GM19023 (cell line): ENCODE measurements at regions not wholly inside any gene's neighbourhood (a gene's known extent, or its start where the extent isn't known, plus 50 kb on each side); places are given as distances from the start of the nearest gene placed in this dataset.

ENCODE experiments used
- ATAC-seq: cut with Tn5 transposase; IDR thresholded peaks from one replicate; pipeline ENCODE4 v1.9.1; 2021; ENCODE audit warnings: mild to moderate bottlenecking, moderate library complexity; ENCODE audit not compliant: unreplicated experiment

DNA sequence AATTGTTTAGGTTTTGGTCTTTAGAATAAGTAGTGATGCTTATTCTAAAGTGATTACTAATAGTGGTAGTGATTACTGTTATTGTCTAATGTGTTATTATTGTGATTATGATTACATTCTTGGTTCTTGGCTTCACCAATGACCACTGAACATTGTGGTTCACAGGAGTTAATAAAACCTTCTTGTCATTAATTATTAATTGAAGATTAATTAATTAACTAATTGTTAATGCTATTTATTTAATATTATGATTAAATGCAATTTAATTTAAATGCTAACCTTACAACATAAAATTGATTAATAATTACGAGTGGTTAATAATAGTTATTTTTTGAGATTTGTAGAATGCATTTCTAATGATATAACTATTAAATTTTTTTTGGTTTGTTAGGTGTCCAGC lies 747.7 kb upstream of the POM121L12 start:
- ATAC-seq: no peak

DNA sequence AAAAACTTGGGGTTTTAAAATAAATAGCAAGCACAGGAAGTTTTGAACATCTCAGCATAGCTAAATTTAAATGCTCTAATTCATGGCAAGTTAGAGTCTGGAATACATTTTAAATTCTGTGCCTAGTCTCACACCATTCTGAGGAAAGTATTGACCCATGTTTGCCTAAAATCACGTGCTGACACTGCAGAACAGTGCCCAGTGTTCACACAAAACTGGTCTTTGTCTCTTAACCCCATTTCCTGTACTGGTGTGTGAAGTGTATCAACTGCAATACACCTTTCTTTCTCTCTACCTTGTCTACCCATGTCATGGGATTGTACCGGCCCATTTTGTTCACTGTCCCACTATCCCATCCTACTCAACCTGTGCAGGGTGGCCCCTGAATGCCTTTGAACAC lies 749.7 kb upstream of the POM121L12 start:
- no peak for ATAC-seq

DNA sequence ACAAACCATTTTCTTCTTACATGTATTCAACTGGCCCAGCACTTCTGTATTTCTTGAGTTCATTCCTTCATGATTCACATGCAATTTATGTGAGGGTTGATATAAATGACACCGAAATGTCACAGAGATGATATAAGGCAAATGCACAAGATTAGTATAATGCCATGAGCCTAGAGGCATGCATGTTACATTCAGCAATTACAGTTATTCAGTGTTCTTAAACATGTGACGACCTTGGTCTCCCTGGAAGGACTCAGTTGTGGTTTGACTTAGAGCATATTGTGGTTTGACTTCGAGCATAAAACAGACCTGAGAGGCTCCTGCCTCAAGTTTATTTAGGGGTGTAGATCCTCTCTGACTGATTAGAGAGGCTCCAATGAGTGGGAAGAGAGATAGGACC lies 752.1 kb upstream of the POM121L12 start:
- no peak for ATAC-seq

DNA sequence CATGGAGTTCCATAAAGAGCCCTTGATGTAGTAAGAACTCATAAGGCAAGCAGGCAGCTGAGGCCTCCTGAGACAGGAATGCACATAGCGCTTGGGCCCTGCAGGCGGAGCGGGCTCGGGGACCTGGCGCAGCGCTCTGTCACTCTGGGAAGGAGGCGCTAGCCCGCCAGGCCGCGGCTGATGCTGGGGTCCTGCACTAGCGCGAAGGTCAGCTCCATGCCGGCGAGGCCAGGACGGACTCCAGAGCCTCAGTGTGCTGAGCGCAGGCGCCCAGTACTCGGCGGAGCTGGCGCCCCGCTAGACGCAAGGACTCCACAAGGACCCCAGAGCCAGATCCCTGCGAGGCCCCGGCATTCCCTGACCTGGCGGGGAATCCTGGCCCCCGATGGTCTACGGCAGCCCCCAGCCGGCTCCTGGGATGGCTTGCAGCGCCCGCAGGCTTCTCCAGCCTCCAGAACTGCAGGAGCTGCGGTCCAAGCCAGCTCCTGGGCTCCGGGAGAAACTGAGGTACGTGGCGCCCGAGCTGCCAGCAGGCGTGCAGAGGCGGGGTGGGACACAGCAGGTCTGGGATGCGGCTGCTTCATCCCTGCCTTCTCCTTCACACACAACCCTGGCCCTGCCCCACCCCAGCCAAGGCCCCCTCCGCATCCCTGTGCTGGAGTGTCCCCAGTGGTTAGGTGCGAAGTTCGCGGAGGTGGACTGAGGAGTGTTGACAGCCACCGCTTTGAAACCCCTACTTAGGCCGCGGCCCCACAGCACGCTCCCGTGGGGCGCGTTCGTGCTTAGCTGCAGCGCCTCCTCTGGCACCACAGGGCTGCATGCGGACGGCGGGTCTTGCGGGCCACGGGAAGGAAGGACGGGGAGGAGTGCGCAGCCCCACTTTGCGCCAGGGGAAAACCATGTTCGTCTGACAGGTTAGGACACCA lies 761.5 kb upstream of the POM121L12 start:
- no peak for ATAC-seq

DNA sequence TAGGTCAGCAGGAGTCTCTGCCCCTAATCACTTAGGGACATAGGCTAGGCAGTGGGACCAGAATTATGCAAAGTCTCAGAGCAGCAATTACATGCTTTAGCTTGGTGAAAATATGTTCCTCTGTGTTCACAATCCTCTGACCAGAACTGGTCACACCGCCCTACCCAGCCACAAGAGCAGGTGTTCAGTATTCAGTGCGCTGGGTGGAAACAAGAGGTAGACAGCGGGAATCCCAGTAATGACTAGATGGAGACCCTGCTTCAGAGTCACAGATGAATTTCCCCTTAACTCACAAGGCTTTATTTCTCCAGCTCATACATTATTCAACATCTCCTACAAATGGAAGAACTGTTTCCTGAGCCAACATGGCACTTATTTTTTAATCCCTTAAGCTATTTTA lies 763.7 kb upstream of the POM121L12 start:
- ATAC-seq: no peak

DNA sequence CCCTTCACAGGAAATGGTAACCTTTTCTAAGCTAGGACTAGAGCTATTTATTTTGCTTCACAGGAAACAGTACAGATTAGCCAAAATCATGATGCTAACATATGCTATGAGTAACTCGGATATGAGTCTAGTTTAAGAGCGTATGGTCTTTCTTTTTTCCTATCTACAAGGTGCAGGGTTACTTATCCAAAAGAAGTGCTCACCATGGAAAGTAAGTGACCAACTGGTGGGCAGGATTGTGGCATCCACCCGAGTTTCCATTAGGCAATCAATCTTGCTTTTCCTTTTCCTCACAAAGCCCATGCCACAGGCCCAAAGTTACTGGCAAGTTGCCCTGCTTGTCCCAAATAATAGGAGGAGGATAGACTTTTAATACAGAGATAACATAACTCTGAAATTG lies 765.1 kb upstream of the POM121L12 start:
- ATAC-seq: no peak

DNA sequence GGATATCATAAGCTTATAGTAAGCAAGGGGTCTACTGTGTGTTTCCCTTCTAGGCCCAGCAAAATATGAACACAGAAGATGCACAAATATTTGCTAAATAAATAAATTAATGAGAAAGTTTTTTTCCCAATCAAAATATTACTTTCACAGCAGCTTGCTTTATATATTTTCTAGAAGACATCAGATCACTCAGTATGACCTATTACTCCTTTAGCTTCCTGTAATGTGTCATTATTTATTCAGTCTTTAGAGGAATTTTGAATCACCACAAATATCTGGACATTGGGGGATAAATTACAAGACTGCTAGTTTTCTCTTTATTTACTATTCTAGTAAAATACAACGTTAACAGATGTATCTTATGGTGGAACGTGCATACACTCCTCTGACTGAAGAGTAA lies 765.8 kb upstream of the POM121L12 start:
- no peak for ATAC-seq

DNA sequence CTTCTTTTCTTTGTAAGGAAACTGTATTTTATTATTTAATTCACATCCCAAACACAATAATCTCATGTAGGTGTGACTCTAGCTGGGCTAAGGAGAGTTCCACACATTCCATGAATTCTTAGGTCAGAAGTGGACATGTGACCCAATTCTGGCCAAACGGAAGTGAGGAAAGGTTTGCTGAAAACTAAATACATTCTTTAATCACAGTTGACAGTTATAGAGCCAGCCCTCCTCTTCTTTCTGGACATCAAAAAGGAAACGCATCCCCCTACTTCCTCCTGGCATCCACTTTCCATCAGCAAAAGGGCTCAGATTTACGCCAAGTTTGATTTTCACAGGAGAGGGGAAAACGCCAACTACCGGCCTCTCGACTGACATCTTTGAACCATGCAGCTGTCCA lies 774.4 kb upstream of the POM121L12 start:
- ATAC-seq: no peak

DNA sequence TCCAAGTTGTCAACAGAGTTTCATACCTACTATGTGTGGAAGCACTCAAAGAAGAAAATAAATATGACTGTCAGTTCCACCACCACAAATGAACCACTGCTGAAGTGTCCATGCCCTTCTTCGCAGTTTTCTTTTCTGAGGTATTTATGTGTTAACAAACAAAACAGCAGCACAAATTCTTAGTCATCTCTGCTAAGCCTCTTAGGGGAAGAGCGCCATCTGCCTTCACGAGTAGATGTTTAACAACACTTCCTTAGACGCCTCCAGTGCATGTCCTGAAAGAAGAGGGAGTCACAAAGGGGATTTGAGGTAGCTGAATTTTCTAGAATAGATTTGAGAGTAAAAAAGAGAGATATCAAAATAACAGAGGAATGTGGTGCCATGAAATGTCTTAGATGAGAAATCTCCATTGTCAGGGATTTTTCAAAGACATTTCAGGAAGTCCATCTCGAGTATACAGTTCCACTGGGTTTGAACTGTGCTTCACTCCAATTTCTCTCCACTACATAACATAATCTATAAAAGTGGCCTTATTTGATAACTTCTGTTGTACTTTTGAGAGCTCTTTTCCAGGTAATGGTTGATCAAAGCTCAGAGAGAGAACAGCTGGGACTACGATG lies 775.3 kb upstream of the POM121L12 start:
- no peak for ATAC-seq

DNA sequence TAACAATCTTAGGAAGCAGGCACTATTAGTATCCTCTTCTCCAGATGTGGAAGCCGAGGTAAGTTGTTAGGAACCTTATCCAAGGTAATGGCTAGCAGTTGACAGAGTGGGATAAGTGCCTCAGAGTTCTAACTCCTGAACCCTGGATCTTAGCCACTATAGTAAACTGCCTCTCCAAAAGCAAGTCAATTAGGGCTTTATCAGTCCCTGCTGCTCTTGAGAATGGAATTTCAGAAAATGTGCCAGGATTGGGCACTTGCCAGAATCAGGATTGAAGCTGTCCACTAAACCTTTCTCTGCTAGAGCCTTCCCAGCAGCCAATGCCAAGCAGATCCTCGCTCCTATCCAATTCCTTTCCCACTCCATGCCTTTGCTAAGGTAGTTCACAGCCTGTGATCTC lies 777.5 kb upstream of the POM121L12 start:
- ATAC-seq: no peak

DNA sequence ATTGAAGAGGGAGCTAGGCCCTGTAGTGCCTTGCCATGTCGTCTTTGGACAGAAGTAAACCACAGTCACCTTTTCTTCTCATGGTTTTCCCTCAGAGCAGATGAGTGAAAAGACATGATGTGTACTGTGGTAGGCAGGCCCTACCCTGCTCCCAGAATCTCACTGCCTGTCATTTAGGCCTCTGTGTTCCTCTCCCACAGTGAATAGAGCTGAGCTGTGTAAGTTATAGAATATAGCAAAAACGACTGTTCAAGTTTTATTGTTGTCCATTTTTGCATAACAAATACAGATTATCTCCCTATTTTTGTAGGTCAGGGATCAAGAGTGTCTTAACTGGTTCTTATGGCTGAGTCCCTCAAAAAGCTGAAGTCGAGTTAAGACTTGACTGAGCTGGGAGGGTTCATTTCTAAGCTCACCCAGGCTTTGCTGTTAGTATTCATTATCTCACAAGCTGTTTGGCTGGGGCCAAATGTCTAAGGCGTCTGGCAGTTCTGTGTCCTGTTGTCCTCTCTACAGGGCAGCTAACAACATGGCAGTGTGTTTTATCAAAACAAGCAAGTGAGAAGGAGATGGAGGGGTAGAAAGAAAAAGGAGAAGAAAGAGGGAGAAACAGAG lies 780.9 kb upstream of the POM121L12 start:
- ATAC-seq: no peak

DNA sequence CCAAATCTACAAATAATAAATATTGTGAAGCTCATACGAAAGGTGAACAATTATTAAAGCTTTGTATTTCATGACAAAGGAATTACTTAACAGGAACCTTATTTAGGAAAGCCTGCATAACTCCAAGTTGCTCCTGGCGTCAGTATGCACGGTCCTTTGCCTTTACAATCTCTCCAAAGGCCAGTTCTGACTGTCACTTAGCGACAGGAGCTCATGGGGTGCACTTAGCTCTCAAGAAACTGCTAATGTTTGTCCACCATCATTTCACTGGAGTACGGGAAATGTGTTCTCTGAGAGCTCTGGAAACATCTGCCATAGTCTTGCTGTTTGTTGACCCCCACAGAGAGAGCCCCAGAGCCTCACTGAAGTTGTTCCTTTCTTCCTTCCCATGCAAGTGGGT lies 781.5 kb upstream of the POM121L12 start:
- ATAC-seq: no peak

DNA sequence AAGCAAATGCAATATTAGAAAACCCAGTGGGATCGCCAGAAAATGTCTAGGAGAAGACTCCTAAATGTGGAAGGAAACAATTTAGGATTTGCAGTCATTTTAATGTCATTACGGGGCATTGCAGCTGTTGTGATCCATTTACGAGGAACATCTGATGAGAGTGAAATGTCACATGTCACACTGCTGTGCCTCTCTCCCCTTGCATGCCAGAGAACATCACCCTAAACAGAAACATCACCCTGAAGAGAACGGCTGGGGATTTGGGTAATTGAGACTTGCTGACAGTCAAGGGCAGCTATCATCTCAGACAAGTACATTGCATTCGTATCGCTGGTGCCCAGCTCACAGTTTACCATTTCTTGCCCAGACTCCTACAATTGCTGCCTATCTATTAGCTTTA lies 785.7 kb upstream of the POM121L12 start:
- no peak for ATAC-seq

DNA sequence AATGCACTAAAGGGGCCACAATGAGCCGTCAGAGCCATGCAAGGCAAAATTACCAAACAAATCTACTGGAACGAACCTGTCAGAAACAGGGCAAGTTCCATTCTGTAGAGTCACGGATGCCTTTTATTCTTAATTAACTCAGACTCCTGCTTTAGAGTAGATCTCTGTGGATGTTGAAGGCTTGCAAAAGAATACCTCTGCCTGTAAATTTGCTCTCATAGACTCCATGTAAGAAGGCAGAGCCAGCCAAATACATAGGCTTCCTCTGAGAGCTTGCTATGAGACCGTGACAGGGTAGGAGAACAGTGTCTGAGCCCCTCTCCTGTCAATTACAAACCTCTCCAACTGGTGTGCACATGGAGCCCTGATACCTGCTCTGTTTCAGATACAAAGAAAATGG lies 787.9 kb upstream of the POM121L12 start:
- no peak for ATAC-seq

DNA sequence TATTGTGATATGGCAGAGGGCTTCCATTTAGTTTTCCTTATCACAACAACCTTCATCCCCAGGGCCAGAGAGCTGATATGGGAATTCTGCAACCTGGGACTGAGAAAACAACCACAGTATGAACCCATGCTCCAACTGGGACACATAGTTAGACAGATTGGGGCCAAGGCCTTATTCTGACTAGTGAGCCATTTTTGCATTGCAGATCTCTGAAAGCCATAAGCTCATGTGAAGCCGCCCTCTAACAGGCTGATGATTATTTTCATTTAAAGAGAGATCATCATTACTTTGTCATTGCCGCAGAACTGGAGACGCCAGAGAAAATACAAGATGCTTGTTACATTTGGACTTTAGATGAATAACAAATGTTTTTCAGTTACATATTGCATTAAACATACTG lies 791.7 kb upstream of the POM121L12 start:
- no peak for ATAC-seq

DNA sequence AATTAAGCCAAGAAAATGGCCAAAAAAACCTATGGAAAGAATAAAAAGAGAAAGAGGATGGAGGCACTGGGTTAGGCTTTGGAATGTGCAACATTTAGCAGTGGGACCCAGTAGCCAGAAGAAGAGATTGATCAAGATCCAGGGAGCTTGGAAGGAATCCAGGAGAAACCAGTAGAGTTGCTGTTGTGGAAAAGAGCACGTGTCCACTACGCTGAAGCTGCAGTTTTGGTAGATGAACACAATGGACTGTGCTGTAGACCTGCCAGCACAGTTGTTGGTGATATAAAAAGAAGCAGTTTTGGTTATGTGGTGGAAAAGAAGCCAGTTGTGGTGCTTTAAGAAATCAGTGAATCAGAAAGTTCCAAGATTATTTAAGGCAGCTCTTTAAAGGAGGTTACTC lies 802.2 kb upstream of the POM121L12 start:
- no peak for ATAC-seq

DNA sequence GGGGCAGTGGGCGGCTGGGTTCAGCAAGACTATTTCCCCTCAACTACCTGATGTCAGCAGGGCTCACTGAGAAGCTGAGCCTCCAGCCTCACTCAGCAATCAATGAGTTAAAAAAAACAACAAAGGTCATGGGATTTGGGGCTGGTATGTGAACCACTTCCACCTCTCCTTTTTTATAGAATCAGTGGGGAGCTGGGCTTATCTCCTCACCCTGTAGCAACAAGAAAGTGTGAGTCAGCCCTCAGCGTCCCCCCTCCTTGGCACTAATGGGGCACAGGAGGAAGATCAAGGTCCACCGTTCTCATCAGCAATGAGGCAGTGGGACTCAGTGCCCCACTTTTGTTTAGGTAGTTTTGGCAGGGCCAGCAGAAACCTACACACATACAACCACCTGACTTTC lies 823.5 kb upstream of the POM121L12 start:
- ATAC-seq: no peak

DNA sequence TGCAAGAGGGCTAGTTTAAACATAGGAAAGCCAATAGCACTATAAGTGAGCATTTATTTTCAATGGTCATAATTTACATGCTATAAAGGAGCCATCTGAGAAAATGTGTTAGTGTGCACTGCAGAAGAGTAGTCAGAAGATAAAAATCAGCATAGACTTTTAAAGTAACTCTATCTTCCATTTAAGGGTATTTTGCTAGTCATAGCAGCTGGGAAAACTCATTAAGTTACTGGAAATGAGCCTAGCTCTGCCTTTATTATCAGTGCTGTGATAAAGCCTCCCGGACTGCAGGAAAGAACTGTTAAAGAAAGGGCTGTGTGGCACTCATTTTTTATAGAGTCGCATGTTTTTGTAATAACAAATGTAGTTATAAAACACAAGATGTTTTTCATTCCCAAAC lies 825.8 kb upstream of the POM121L12 start:
- no peak for ATAC-seq

DNA sequence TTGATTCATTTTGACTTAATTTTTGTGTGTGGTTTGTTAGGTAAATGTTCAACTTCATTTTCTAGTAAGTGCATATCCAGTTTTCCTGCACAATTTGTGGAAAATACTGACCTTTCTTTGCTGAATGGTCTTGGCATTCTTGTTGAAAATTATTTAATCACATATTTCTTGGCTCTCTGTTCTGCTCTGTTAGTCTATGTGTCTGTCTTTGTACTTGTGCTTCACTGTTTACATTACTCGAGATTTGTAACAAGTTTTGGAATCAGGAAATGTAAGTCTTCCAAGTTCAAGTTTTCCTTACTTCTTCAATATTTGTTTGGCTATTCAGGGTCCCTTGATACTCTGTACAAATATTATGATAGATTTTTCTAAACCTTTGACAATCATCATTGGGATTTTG lies 838.2 kb upstream of the POM121L12 start:
- no peak for ATAC-seq

DNA sequence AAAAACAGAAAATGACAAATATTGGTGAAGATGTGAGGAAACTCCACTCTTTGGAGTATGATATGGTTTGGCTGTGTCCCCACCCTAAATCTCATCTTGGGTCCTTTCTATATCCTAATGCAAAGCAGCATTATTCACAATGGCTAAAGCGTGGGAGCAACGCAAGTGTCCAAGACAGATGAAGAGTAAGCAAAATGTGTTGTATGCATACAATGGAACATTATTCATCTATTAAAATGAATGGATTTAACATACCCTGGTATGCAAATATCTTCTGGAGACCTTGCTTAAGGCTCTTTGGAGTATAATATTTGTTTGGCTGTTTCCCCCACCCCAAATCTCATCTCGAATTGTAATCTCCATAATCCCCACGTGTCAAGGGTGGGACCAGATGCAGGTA lies 839.8 kb upstream of the POM121L12 start:
- no peak for ATAC-seq

DNA sequence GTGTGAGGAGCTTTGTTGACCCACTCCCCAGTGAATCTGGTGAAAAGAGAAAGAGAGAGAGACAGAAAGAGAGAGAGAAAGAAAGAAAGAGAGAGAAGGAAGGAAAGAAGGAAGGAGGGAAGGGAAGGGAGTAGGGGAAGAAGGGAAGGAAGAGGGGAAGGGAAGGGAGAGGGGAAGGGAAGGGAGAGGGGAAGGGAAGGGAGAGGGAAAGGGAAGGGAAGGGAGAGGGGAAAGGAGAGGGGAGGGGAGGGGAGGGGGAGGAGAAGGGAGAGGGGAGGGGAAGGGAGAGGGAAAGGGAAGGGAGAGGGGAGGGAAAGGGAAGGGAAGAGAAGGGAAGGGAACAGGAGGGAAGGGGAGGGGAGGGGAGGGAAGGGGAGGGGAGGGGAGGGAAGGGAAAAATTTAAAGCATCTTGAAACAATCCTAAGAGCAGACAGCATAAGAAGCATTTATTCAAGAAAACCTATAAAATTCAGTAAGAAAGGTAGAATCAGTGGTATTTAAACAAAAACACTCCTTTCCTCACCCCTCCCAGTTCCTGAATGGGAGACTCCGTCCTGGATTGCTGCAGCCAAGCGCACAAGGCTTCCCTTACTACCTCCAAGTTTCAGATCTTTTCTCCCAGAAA lies 846.2 kb upstream of the POM121L12 start:
- no peak for ATAC-seq
